Coronary artery (tissue), 2 donors: ENCODE measurements at regions not wholly inside any gene's neighbourhood (a gene's known extent, or its start where the extent isn't known, plus 50 kb on each side); places are given as distances from the start of the nearest gene placed in this dataset.
"Not testable (repeated sequence)": the region's sequence is repeated elsewhere in the genome, so short reads cannot be mapped to it uniquely, and the experiment has no call there.

Experiments used
- DNase-seq: peaks from one replicate; pipeline ENCODE4 v3.0.0-alpha.2; 2017; ENCODE audit warnings: low spot score
- H3K27ac ChIP-seq, 2 donors: fragments of 200-600 bp; sonication (generic); one replicate each; pipeline ENCODE4 v1.5.1; 2016 to 2019
- H3K4me3 ChIP-seq: fragments of 200-600 bp; sonication (generic); 2 replicates; pipeline ENCODE4 v1.5.1; 2016; ENCODE audit warnings: mild to moderate bottlenecking, moderate library complexity
- TF ChIP-seq, protein P1 (sequence below): fragments of 200-600 bp; sonication (generic); IDR thresholded peaks from one replicate; pipeline ENCODE4 v1.5.1; 2019; ENCODE audit warnings: antibody characterized with exemption

DNA sequence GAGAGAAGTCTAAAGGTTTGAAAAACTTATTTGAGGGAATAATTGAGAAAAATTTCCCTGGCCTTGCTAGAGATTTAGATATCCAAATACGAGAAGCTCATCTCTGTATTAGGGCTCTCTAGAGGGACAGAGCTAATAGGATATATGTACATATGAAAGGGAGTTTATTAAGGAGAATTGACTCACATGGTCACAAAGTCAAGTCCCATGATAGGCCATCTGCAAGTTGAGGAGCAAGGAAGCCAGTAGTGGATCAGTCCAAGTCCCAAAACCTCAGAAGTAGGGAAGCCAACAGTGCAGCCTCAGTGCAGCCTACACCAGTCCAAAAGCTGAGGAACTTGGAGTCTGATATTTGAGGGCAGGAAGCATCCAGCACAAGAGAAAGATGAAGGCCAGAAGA lies 126.7 kb downstream of the PJA2 start:
- H3K27ac ChIP-seq, H3K4me3 ChIP-seq, DNase-seq: not testable (repeated sequence)

DNA sequence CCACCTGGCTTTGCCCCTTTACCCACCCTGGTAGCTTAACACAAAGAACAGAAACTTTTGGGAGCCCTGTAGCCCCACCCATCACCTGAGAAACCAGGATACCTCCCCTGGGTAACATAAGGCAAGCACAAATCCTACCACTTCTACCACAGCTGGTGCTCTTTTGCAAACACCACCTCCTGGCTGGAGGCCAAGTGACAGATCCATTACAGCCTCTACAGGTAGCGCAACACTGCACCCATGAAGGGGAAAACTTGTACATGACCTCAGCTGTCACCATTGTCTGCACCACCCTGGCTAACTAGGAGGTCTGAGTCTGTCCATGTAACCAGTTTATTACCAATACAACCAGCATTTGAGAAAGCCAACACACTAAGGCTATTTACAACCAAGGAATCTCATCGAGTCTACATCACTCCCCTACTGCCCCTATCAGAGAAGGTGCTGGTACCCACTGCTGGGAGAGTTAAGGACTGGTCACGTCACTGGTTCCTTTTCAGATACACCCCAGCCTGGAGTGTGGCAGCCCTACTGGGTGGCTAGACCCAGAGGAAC lies 128.6 kb downstream of the PJA2 start:
- no peak overlapping the region for H3K27ac ChIP-seq
- no peak for DNase-seq
- TF ChIP-seq, protein P1, sequence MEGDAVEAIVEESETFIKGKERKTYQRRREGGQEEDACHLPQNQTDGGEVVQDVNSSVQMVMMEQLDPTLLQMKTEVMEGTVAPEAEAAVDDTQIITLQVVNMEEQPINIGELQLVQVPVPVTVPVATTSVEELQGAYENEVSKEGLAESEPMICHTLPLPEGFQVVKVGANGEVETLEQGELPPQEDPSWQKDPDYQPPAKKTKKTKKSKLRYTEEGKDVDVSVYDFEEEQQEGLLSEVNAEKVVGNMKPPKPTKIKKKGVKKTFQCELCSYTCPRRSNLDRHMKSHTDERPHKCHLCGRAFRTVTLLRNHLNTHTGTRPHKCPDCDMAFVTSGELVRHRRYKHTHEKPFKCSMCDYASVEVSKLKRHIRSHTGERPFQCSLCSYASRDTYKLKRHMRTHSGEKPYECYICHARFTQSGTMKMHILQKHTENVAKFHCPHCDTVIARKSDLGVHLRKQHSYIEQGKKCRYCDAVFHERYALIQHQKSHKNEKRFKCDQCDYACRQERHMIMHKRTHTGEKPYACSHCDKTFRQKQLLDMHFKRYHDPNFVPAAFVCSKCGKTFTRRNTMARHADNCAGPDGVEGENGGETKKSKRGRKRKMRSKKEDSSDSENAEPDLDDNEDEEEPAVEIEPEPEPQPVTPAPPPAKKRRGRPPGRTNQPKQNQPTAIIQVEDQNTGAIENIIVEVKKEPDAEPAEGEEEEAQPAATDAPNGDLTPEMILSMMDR, result no peak

DNA sequence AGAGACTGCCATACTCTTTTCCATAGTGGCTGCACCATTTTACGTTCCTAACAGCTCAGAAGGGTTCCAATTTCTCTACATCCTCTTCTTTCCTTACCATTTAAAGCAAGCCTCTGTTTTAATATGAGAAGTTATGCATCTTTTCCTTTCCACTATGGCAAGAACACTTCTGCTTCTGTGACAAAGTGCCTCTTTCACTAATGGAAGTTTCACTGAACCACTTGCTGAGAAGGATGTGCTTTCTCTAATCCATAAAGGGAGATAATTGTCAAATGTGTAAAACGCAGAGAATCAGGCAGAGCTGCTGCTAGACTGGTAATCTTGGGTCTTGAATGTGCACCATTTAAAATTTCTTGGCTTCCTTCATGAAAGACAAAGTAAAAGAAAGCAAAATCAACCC lies 131.6 kb downstream of the PJA2 start:
- TF ChIP-seq, protein P1, result no peak
- no peak for DNase-seq
- H3K27ac ChIP-seq, result no peak overlapping the region
- H3K4me3 ChIP-seq, result no peak overlapping the region

More for the DNA sequence above, 128.6 kb downstream of the PJA2 start:
- no peak overlapping the region for H3K4me3 ChIP-seq

DNA sequence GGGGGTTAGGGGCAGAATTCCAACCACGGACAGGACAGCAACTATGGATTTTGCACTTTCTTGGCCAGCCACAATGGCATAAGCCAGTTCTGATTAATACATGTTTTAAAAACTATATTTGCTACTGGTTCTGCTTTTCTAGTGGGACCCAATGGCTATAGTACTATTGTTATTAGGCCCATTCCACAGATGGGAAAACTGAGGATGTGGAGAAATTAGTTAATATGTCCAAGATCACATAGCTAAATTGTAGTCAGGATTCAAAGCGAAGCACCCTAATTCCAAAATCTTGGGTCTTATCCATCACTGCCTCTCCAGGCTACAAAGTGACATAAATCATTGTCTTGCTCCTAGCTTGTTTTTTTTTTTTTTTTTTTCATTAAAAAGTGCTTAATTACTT lies 133.9 kb downstream of the PJA2 start:
- Histone ChIP-seq H3K27ac (no peak overlapping the region), H3K4me3 (no peak overlapping the region)
- TF ChIP-seq, protein P1, result no peak
- DNase-seq, result no peak

DNA sequence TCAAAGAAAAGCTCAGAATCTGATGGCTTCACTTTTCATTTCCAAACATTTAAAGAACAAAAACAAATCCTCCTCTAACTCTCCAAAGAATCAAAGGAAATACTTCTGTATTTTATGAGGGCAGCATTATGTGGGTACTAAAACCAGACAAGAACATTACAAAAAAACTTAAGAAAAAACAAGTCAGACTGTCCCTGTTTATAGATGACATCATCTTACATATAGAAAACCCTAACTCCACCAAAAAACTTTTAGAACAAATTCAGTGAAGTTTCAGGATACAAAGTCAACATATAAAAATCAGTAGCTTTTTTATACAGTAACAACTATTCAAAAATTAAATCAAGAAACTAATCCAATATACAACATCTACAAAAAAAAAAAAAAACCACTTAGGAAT lies 136.2 kb downstream of the PJA2 start:
- H3K27ac ChIP-seq, result no peak overlapping the region
- no peak overlapping the region for H3K4me3 ChIP-seq
- DNase-seq, result no peak
- TF ChIP-seq, protein P1, result no peak

DNA sequence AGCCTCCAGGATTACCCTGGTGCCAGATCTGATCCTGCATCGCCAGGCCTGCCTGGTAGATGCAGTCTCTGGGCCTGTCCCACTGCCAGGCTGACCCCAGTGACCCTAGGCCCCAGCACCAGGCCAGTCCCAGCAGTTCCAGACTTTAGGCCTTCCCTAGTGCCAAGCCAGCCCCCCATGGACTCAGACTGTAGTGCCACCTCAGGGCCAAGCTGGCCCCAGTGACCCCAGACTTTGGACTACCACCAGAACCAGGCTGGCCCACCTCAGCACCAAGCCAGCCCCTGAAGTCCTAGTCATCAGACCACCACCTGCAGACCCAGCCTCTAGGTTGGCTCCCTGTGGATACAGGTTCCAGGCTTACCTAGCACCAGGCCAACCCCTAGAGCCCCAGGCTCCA lies 142.5 kb downstream of the PJA2 start:
- Histone ChIP-seq H3K4me3 (no peak overlapping the region), H3K27ac (no peak overlapping the region)
- DNase-seq, result no peak
- TF ChIP-seq, protein P1, result no peak

DNA sequence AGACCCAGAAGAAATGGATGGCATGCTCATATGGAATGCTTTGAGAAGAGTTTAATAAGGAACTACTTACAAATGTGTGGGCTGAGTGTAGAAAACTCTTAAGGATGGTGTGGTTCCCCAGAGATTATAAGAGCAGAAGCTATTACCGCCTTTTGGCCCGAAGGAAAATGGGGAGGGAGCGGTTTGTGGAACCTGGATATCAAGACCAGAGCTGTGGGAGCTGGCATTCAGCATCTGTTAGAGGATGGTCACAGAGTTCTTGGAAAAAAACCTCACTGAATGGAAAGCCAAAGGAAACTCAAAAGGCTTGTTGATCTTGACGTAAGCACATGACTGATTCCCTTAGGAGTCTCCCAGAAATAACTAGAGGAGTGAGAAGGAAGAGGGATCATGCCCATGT lies 151.0 kb downstream of the PJA2 start:
- H3K27ac ChIP-seq, result no peak overlapping the region
- peak; percentile 61 for DNase-seq
- TF ChIP-seq, protein P1, result no peak
- H3K4me3 ChIP-seq, result no peak overlapping the region

DNA sequence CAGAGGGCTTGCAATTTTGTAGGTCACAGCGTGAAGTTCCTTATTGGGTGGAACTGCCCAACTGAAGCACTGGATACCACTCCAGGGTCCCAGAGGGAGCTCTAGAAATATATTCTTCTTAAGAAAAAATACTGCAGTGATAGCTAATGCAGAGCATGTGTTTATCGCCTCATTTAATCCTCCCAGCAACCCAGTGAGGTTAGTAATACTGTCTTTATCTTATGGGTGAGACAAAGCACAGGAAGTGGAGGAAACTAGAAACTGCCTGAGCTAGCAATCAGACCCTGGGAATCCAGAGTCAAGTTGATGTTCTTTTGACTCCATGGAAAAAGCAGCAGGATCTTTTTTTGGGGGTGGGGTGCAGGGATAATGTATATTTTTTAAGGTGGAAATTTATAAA lies 153.3 kb downstream of the PJA2 start:
- TF ChIP-seq, protein P1, result no peak
- Histone ChIP-seq H3K27ac (no peak overlapping the region), H3K4me3 (no peak overlapping the region)
- DNase-seq, result no peak
